ENCODE measurements at regions not wholly inside any gene's neighbourhood (a gene's known extent, or its start where the extent isn't known, plus 50 kb on each side); places are given as distances from the start of the nearest gene placed in this dataset.

- TF ChIP-seq POLR2A (IDR thresholded peaks at IDR 0.05): no peak
- TF ChIP-seq, protein P1, sequence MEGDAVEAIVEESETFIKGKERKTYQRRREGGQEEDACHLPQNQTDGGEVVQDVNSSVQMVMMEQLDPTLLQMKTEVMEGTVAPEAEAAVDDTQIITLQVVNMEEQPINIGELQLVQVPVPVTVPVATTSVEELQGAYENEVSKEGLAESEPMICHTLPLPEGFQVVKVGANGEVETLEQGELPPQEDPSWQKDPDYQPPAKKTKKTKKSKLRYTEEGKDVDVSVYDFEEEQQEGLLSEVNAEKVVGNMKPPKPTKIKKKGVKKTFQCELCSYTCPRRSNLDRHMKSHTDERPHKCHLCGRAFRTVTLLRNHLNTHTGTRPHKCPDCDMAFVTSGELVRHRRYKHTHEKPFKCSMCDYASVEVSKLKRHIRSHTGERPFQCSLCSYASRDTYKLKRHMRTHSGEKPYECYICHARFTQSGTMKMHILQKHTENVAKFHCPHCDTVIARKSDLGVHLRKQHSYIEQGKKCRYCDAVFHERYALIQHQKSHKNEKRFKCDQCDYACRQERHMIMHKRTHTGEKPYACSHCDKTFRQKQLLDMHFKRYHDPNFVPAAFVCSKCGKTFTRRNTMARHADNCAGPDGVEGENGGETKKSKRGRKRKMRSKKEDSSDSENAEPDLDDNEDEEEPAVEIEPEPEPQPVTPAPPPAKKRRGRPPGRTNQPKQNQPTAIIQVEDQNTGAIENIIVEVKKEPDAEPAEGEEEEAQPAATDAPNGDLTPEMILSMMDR (IDR thresholded peaks at IDR 0.05): no peak
These were observed 56.0 kb upstream of the PIK3CG start for GRCh38 chr7:106808967-106809635.

All from tibial nerve (tissue), 3 donors.